ENCODE measurements at regions not wholly inside any gene's neighbourhood (a gene's known extent, or its start where the extent isn't known, plus 50 kb on each side); places are given as distances from the start of the nearest gene placed in this dataset.

DNA sequence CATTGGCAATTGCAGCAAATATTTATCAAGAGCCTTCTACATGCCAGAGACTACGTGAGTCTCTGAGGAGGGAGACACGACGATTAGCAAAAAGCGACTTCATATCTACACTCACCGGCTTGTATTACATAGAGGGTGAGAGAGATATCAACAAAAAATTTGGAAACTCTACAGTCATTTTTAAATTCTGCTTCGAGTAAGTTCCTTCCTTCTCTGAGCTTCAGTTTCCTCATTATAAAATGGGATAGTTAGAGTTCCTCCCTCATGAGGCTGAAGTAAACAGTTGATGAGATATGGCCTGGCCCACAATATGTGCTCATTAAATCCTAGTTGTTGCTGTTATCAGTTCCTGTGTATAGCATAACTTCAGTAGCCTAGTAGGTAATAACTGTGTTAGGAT is 64.1 kb upstream of the SIRPA start:
- no peak overlapping the region for H3K4me3 ChIP-seq (replicated peaks; ENCODE audit: low read depth, low read length)
- DNase-seq (ENCODE audit: extremely low read depth, low read depth) = no peak
- TF ChIP-seq, protein P1, sequence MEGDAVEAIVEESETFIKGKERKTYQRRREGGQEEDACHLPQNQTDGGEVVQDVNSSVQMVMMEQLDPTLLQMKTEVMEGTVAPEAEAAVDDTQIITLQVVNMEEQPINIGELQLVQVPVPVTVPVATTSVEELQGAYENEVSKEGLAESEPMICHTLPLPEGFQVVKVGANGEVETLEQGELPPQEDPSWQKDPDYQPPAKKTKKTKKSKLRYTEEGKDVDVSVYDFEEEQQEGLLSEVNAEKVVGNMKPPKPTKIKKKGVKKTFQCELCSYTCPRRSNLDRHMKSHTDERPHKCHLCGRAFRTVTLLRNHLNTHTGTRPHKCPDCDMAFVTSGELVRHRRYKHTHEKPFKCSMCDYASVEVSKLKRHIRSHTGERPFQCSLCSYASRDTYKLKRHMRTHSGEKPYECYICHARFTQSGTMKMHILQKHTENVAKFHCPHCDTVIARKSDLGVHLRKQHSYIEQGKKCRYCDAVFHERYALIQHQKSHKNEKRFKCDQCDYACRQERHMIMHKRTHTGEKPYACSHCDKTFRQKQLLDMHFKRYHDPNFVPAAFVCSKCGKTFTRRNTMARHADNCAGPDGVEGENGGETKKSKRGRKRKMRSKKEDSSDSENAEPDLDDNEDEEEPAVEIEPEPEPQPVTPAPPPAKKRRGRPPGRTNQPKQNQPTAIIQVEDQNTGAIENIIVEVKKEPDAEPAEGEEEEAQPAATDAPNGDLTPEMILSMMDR (IDR thresholded peaks at IDR 0.05; ENCODE audit: low read depth, low read length, missing control alignments) = no peak

DNA sequence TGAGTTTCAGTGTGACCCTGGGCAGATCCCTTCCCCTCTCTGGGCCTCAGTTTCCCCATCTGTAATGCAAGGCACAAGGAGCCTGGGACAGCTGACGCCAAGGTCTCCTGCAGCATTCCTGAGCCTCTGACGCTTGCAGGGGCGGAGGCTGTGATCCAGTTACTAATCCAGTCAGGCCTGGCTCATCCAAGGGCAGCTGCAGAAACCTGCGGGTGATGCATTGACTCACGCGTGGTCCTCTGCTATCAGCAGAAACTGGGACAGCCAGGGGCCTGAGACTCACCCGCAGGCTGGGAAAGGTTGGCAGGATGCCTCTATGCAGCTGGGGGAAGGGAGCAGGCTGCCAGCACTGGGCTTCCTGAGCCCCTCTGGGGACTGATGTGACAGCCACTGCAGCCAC is 65.0 kb upstream of the SIRPA start:
- TF ChIP-seq, protein P1 (IDR thresholded peaks at IDR 0.05; ENCODE audit: low read depth, low read length, missing control alignments) = no peak
- peak; percentile 71 for DNase-seq (ENCODE audit: extremely low read depth, low read depth)
- H3K4me3 ChIP-seq (replicated peaks; ENCODE audit: low read depth, low read length) = no peak overlapping the region

DNA sequence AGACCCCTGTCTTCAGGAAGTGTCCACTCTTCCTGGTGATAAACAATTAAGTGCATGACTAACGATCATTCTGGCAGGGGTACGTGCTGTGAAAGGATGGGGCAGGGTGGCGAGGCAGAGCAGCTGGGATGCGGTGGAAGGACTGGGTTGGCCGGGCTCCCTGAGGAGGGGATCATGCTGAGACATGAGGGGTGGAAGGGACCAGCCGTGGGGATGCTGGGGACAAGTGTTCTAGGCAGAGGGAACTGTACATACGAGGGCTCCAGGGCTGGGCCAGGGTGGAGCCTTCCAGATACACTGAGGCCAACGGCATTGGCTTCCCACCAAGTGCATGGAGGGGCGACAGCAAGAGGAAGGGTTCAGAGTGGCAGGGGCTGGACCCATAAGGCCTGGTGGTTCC is 65.7 kb upstream of the SIRPA start:
- H3K4me3 ChIP-seq (replicated peaks; ENCODE audit: low read depth, low read length) = no peak overlapping the region
- TF ChIP-seq, protein P1 (IDR thresholded peaks at IDR 0.05; ENCODE audit: low read depth, low read length, missing control alignments) = no peak
- no peak for DNase-seq (ENCODE audit: extremely low read depth, low read depth)

DNA sequence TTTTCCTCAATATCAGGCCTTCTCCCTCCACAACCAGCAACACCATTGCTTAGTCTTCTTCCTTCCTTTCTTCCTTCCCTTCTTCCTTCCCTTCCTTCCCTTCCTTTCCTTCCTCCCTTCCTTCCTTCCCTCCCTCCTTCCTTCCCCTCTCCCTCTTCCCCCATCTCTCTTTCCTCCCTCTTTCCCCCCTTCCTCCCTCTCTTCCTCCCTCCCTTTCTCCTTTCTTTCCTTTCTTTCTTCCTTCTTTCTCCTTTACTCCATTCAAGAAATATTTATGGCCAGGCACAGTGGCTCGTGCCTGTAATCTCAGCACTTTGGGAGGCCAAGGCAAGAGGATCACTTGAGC is 66.4 kb upstream of the SIRPA start:
- H3K4me3 ChIP-seq (replicated peaks; ENCODE audit: low read depth, low read length) = no peak overlapping the region
- TF ChIP-seq, protein P1 (IDR thresholded peaks at IDR 0.05; ENCODE audit: low read depth, low read length, missing control alignments) = no peak
- no peak for DNase-seq (ENCODE audit: extremely low read depth, low read depth)

DNA sequence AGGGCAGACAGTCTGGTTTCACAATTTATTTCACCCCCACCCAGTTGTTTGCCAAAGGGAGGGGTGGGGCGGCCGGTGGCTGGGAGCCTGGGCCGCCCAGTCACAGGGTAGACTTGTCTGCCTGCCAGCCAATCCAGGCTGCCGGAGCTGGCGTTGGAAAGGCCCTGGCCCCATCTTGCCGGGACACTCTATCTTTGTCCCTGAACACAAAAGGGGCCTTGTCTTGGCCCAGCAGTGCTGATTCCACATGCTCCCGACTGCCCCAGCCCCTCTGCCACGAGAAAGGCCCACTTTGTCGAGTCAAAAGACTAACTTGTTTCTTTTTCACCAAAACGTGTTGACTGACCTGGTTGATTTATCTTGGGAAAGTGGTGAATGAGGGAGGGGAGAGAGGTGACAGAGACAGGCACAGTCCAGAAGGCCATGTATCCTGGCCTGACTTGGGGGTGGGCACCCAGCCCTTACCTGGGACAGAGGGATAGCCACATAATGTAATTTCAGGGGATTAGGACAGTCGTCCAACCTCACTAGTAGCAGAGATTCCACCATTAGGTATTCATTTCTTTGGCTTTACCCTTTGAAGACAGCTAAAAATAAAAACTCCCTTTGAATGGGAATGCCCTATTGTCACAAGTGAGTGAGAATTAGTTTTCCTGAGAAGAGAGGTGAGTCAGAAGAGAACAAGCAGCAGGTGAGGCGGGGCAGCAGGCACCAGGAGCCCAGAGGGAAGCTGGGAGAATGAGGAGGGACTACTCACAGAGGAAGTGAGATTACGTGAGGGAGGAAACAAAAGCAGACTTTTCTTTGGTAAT is 67.0 kb upstream of the SIRPA start:
- no peak for DNase-seq (ENCODE audit: extremely low read depth, low read depth)
- TF ChIP-seq, protein P1 (IDR thresholded peaks at IDR 0.05; ENCODE audit: low read depth, low read length, missing control alignments) = no peak
- no peak overlapping the region for H3K4me3 ChIP-seq (replicated peaks; ENCODE audit: low read depth, low read length)

DNA sequence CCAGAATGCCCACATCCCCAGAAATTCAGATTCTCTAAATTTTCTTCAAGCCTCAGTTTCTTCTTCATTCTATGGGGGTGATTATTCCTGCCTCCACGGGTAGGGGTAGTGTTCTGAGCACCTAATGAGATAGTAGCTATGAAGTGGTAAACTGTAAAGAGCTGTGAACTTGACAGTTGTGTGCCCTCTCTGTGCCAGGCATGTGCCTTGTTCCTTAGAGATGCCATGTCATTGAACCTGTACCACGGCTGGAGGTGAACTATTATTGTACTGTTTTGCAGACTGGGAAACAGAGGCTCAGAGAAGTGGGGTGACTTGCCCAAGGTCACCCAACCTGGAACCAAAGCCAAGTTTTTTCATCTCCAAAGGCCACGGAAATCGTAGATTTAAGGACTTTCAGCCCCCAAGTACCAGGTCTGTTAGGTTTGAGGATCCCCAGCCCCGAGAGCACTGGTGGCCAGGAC is 67.7 kb upstream of the SIRPA start:
- no peak for DNase-seq (ENCODE audit: extremely low read depth, low read depth)
- H3K4me3 ChIP-seq (replicated peaks; ENCODE audit: low read depth, low read length) = no peak overlapping the region
- TF ChIP-seq, protein P1 (IDR thresholded peaks at IDR 0.05; ENCODE audit: low read depth, low read length, missing control alignments) = no peak

Data from HFF-Myc (cell line).